DND-41 (cell line): ENCODE measurements at regions not wholly inside any gene's neighbourhood (a gene's known extent, or its start where the extent isn't known, plus 50 kb on each side); places are given as distances from the start of the nearest gene placed in this dataset.
"Not testable (repeated sequence)": the region's sequence is repeated elsewhere in the genome, so short reads cannot be mapped to it uniquely, and the experiment has no call there.

Experiments used
- ATAC-seq: fragments of 200-7000 bp; cut with Tn5 transposase; 3 replicates; pipeline ENCODE4 v1.9.1; 2021; ENCODE audit warnings: low read depth; ENCODE audit not compliant: insufficient read depth
- DNase-seq: peaks from one replicate; pipeline ENCODE4 v3.0.0-alpha.2; 2020
- H2AFZ ChIP-seq: 2 replicates; pipeline ENCODE4 v1.6.0; 2012; ENCODE audit warnings: low read depth, low read length
- H3K27ac ChIP-seq: 2 replicates; pipeline ENCODE4 v1.5.1; 2012; ENCODE audit warnings: low read length, inconsistent platforms
- H3K27me3 ChIP-seq: fragments of 200-600 bp; sonication (generic); 2 replicates; pipeline ENCODE4 v1.6.0; 2012; ENCODE audit warnings: low read length, mild to moderate bottlenecking, inconsistent platforms; ENCODE audit not compliant: insufficient read depth, poor library complexity
- H3K36me3 ChIP-seq: 2 replicates; pipeline ENCODE4 v1.5.1; 2012; ENCODE audit warnings: low read length, inconsistent platforms; ENCODE audit not compliant: insufficient read depth
- H3K4me1 ChIP-seq: 2 replicates; pipeline ENCODE4 v1.5.1; 2012; ENCODE audit warnings: mild to moderate bottlenecking, low read length; ENCODE audit not compliant: insufficient read depth
- H3K4me2 ChIP-seq: 2 replicates; pipeline ENCODE4 v1.6.0; 2012; ENCODE audit warnings: mild to moderate bottlenecking, moderate library complexity, low read length, inconsistent platforms; ENCODE audit not compliant: insufficient read depth
- H3K4me3 ChIP-seq, 2 experiments: fragments of 200-600 bp in 1 of 2; shearing (Covaris generic) in 1 of 2; 2 replicates each; pipeline ENCODE4 v1.5.1; 2012 to 2016; ENCODE audit warnings: inconsistent platforms in 2 of 2, low read length in 2 of 2, mild to moderate bottlenecking in 2 of 2, low read depth in 1 of 2, moderate library complexity in 1 of 2
- H3K79me2 ChIP-seq: 2 replicates; pipeline ENCODE4 v1.6.0; 2012; ENCODE audit warnings: low read length, inconsistent platforms; ENCODE audit not compliant: insufficient read depth
- H3K9ac ChIP-seq: 2 replicates; pipeline ENCODE4 v1.6.0; 2012; ENCODE audit warnings: low read depth, mild to moderate bottlenecking, inconsistent platforms, low read length, moderate library complexity
- H3K9me3 ChIP-seq: 2 replicates; pipeline ENCODE4 v1.5.1; 2012; ENCODE audit warnings: low read length, moderate library complexity, mild to moderate bottlenecking, inconsistent platforms; ENCODE audit not compliant: insufficient read depth, severe bottlenecking
- H4K20me1 ChIP-seq: 2 replicates; pipeline ENCODE4 v1.6.0; 2012; ENCODE audit warnings: low read length; ENCODE audit not compliant: insufficient read depth
- EZH2 ChIP-seq: IDR thresholded peaks from 3 replicates; pipeline ENCODE4 v1.6.1; 2012; ENCODE audit warnings: borderline replicate concordance, low read depth, mild to moderate bottlenecking, moderate library complexity, low read length, inconsistent platforms; ENCODE audit not compliant: severe bottlenecking
- TF ChIP-seq, protein P1 (sequence below): IDR thresholded peaks from 2 replicates; pipeline ENCODE4 v1.5.1; 2012; ENCODE audit warnings: borderline replicate concordance, low read length, moderate library complexity, mild to moderate bottlenecking; ENCODE audit not compliant: poor library complexity, severe bottlenecking; ENCODE audit errors: extremely low read depth

GRCh38 chr2:72023678-72024390 lies 123.8 kb downstream of the CYP26B1 start:
- no peak for TF ChIP-seq EZH2
- TF ChIP-seq, protein P1, sequence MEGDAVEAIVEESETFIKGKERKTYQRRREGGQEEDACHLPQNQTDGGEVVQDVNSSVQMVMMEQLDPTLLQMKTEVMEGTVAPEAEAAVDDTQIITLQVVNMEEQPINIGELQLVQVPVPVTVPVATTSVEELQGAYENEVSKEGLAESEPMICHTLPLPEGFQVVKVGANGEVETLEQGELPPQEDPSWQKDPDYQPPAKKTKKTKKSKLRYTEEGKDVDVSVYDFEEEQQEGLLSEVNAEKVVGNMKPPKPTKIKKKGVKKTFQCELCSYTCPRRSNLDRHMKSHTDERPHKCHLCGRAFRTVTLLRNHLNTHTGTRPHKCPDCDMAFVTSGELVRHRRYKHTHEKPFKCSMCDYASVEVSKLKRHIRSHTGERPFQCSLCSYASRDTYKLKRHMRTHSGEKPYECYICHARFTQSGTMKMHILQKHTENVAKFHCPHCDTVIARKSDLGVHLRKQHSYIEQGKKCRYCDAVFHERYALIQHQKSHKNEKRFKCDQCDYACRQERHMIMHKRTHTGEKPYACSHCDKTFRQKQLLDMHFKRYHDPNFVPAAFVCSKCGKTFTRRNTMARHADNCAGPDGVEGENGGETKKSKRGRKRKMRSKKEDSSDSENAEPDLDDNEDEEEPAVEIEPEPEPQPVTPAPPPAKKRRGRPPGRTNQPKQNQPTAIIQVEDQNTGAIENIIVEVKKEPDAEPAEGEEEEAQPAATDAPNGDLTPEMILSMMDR = no peak
- H3K27me3 ChIP-seq = no peaks in the 10 kb centered on the region

GRCh38 chr2:72021371-72021770 lies 126.3 kb downstream of the CYP26B1 start:
- H2AFZ ChIP-seq, H3K4me2 ChIP-seq, H4K20me1 ChIP-seq, H3K79me2 ChIP-seq, H3K9me3 ChIP-seq, H3K36me3 ChIP-seq, H3K9ac ChIP-seq, H3K27me3 ChIP-seq, ATAC-seq, H3K27ac ChIP-seq, H3K4me3 ChIP-seq, DNase-seq, H3K4me1 ChIP-seq: not testable (repeated sequence)

More at GRCh38 chr2:72023678-72024390, 123.8 kb downstream of the CYP26B1 start:
- no peaks in the 10 kb centered on the region for H3K36me3 ChIP-seq
- no peaks in the 10 kb centered on the region for H3K9me3 ChIP-seq
- no peaks in the 10 kb centered on the region for H3K4me1 ChIP-seq
- H3K9ac ChIP-seq = no peak overlapping the region
- no peak overlapping the region for H3K4me3 ChIP-seq
- H3K4me2 ChIP-seq = no peak overlapping the region
- no peaks in the 10 kb centered on the region for H3K79me2 ChIP-seq
- DNase-seq (no peak), ATAC-seq (no peak)
- H2AFZ ChIP-seq = no peak overlapping the region
- H3K27ac ChIP-seq = no peak overlapping the region
- no peaks in the 10 kb centered on the region for H4K20me1 ChIP-seq

DNA sequence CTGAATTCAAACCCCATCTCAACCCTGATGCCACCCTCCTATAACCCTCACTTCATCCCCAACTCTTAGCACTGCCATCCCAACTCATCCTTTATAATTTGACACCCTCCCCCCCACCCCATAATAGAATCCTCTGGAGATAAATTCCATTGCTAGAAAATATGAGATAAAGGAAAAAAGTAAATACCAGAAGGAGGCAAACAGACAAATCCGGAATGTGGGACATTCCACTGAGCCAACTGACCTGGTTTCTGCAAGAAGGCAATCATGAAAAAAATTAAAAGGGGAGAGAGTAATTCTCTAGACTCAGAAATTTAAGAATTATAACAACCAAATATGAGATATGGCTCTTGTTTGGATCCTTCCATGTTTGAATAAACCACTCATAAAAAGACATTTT lies 132.4 kb downstream of the CYP26B1 start:
- H3K27ac ChIP-seq = no peak overlapping the region
- TF ChIP-seq EZH2 = no peak
- TF ChIP-seq, protein P1 = no peak
- ATAC-seq (no peak), DNase-seq (no peak)
- H3K9ac ChIP-seq = no peak overlapping the region
- no peaks in the 10 kb centered on the region for H3K4me1 ChIP-seq
- no peak overlapping the region for H3K4me3 ChIP-seq
- H3K79me2 ChIP-seq = no peaks in the 10 kb centered on the region
- no peak overlapping the region for H2AFZ ChIP-seq
- no peaks in the 10 kb centered on the region for H4K20me1 ChIP-seq
- H3K27me3 ChIP-seq = no peaks in the 10 kb centered on the region
- no peaks in the 10 kb centered on the region for H3K36me3 ChIP-seq
- no peak overlapping the region for H3K4me2 ChIP-seq
- H3K9me3 ChIP-seq = no peaks in the 10 kb centered on the region

DNA sequence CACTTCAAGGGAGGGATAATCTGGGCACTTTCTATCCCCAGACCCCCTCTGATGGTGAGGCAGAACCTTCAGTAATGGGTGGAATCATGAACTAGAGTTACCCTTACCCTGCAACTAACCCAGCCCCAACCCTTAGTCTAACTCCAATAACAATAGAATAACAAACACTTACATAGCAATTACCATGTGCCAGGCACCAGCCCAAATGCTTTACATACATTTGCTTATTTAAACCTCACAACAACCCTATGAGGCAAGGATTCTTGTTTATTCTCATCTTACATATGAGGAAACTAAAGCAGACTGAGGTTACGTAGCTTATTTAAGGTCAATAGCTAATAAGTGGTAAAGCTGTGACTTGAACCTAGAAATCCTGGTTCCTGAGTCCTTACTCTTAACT lies 132.8 kb downstream of the CYP26B1 start:
- H3K27me3 ChIP-seq = no peaks in the 10 kb centered on the region
- H4K20me1 ChIP-seq = no peaks in the 10 kb centered on the region
- H3K79me2 ChIP-seq = no peaks in the 10 kb centered on the region
- no peak for TF ChIP-seq EZH2
- TF ChIP-seq, protein P1 = no peak
- no peak overlapping the region for H2AFZ ChIP-seq
- H3K36me3 ChIP-seq = no peaks in the 10 kb centered on the region
- DNase-seq = no peak
- ATAC-seq = no peak
- no peaks in the 10 kb centered on the region for H3K9me3 ChIP-seq
- no peak overlapping the region for H3K9ac ChIP-seq
- no peak overlapping the region for H3K4me3 ChIP-seq
- no peak overlapping the region for H3K4me2 ChIP-seq
- no peaks in the 10 kb centered on the region for H3K4me1 ChIP-seq
- H3K27ac ChIP-seq = no peak overlapping the region
